Prostate gland (tissue), 2 donors: ENCODE measurements at regions not wholly inside any gene's neighbourhood (a gene's known extent, or its start where the extent isn't known, plus 50 kb on each side); places are given as distances from the start of the nearest gene placed in this dataset.

ENCODE experiments used
- CTCF ChIP-seq, 4 experiments: fragments of 200-600 bp in 2 of 4; fragments of 450-650 bp in 2 of 4; sonication (generic) in 2 of 4; IDR thresholded peaks; 1 replicate in 3 of 4; 2 replicates in 1 of 4; pipeline ENCODE4 v1.5.1; 2016 to 2019; ENCODE audit warnings: antibody characterized with exemption in 4 of 4, mild to moderate bottlenecking in 2 of 4, moderate library complexity in 2 of 4
- POLR2A ChIP-seq: fragments of 450-650 bp; IDR thresholded peaks from one replicate; pipeline ENCODE4 v1.6.1; 2016; ENCODE audit warnings: antibody characterized with exemption, mild to moderate bottlenecking

DNA sequence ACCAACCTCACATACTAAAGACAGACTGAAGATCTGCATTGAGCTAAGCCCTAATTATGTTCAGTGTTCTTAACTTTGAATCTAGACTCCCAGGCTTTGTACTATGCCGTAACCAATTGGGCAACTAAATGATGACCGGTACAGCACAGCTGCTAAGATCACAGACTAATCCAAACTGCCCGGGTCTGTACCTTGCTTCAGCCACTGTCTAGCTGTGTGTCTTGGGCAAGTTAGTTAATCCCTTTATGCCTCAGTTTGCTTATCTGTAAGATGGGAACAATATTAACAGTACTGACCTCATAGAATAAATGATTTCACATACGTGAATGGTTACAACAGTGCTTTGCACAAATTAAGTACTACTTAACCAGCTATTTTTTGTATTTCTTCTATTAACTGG, 205.8 kb upstream of the NFE2L3 start:
- TF ChIP-seq CTCF (IDR thresholded peaks at IDR 0.05), result no peak
- no peak for TF ChIP-seq POLR2A
